DMS79 (cell line): ENCODE measurements at regions not wholly inside any gene's neighbourhood (a gene's known extent, or its start where the extent isn't known, plus 50 kb on each side); places are given as distances from the start of the nearest gene placed in this dataset.
A peak's percentile ranks its signal among the peaks of the same experiment; 100 is the strongest.

Experiments used
- DNase-seq: peaks from one replicate; lab custom pipeline; 2025; lab: John Stamatoyannopoulos, UW

DNA sequence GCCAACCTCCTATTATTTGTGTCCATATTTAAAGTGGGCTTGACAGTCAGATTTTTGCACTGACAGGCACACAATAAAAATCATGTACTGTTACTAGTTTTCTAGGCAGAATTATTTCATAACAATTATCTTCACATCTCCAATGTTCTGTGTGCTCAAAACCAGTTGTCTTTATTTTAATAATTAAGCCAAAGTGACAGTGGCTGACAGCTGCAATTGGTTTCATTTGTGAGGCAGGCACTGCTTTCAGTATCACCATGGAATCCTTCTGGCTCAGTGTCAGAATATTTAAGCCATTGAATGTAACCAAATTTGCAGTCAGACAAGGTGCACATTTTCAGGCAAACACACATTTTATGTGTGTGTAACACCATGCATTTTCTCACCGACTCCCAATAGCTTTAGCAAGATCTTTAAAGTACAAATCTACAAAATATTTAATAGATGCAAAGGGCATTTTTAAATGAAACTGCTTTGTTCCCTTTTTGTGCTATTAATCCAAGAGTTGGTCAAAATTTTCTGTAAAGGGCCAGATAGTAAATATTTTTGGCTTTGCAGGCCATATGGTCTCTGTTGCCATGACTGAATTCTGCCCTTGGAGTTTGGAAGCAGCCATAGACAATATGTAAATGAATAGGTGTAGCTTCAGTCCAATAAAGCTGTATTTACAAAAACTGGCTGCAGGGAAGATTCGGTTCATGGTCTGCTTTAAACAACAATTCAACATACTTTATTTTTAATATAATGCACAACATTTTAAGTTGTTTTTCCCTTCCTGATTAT, 486.0 kb downstream of the KCNJ2 start:
- DNase-seq = no peak

DNA sequence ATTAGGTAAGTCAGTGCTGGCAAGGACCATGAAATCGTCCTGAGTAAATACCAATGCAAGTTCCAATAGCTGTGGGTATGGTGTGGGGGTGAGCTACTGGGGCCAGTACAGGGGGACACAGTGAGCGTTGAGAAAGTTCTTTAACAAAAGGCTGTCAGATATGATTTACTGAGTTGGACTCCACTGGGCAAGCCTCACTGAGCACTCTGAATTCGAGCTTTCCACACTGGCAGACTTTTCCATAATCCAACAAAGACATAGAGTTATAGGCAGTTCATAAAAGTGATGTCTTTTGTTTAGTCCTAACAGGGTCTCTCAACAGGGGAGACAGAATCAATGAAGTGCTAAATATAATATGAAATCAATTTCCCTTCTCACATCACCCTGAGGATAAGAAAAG, 489.0 kb downstream of the KCNJ2 start:
- no peak for DNase-seq

DNA sequence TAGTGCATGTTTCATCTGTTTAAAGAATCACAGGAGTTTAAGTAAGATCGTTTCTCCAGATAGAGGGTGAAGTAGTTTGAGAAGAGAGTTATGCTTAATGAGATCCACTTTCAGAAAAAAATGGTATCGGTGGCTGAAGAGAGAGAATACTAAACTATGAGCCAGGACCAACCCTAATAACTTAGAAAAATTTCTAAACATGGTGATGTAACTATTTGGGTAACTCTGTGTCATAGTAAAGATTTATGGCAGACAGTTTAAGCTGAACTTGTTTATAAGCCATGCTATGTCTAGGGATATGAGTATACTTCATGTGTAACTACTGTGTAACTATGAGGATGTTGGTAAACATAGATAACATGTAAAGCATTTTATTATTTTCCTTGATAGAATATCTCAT, 489.5 kb downstream of the KCNJ2 start:
- DNase-seq = no peak

DNA sequence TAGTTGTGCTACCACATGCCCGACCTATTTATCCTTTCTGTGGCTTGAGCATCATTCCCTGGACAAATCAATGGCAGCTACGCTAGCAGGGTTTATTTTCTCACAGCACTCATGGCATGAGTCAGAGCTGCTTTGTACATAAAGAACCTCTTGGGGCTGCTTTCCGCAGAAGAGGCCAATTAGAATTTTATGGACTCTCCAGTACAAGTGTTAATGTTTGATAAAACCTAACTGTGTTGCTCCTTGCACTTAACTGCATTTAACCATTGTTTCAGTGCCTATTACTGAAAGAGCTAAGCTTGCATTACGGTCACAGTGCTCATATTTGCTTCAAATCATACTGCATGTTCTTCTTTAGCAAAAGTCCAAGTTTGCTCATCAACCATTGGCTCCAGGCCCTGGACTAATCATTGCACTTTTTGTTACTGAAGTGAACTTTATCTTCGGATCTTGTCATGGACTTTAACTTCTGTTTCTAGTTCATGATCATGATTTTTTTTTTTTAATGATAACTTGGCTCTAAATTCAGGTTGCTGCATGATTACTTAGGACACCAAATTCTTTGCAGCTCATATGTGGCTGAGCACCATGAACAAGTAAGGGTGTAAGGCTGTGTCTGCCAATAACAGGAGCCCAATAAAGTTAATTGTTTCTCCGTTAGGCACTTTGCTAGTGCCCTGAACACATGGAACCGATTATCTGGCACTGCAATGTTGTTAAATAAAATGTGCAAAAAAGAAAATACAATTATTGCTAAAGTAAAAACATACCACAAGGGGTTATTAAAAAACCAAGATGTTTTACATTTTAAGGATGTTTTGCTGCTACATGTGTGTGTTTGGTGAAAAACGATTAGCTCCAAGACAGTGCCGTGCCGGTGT, 492.2 kb downstream of the KCNJ2 start:
- peak; percentile 46 for DNase-seq

DNA sequence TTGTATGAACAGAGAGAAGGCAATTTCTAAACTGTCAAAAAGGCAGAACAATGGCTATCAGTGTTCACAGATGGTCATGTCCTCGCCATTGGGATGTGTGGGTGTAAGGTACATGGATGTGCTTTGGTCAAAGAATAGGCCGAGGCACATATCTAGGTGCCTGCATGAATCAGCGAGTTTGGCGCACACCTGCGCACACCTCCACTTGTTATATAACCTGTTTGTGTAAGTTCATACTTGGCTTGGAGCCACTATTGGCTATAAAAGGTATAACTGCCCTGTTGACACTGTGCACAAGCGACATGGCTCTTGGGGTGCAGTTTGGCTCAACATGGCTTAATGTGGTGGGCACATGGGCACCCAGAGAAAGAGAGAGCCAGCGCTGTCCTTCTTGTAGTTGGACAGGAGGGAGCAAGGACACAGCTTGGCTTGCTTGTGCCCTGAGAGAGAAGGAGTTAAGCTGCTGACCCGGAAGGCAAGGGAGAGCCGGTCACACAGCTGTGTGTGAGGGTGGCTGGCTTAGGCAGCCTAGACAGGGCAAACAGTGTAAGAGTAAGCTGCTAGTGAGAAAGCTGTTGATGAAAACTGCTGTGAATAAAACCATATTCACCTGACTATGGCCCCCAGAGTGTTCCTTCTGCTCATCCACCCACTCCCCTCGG, 499.1 kb downstream of the KCNJ2 start:
- no peak for DNase-seq

DNA sequence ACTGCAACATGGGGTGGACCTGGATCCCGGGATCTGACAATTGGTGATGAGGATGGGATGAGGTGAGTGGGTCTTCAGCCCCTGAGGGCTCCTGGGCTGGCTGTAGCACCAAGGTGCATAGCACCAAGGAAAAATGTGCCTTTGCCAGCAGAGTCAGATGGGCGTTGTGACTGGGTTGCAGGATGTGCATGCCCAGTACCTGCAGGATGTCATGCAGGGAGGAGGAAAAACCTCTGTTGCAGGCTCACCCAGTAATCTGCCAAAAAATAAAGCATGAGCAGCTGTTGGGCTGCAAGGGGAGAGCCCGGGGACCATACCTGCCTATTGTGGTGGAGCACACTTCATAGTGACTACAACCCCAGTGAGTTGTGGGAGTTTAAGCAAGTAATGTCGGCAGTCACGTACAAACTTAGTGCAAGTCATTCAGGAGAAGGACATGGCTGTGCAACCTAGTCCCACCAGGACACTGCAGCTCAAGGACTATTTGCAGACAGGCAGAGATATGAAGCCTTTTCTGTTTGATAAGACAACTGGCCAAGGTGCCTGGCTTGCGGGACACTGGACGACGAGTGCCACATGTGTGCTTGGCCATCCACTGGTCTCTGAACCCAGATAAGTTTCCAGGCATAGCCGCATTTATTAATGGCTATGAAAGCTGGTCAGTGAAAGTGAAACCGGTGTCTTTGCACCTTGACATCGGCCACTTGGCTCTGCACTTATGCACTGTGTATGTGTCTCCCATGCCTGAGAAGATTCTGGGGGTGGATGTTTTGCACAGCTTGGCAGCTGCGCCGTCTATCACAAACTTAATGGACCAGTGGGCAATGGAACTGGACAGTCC, 499.8 kb downstream of the KCNJ2 start:
- DNase-seq = no peak

DNA sequence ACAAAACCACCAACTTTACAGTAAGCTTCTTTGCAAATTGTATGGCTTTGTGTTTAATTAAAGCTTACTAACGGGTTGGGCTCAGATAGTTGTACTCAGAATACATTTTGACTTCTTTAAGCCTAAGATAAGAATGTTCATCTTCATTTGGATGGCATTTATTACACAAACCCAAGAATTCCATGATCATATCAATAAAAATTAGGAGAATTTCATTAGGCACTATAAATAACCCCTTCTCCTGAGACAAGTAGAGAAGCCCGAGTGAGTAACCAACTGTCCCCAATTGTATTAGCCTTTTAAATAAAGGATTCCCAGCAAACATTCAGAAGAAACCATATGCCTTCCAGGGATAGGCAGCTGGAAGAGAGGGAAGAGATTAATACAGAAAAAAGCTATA, 504.7 kb downstream of the KCNJ2 start:
- no peak for DNase-seq

DNA sequence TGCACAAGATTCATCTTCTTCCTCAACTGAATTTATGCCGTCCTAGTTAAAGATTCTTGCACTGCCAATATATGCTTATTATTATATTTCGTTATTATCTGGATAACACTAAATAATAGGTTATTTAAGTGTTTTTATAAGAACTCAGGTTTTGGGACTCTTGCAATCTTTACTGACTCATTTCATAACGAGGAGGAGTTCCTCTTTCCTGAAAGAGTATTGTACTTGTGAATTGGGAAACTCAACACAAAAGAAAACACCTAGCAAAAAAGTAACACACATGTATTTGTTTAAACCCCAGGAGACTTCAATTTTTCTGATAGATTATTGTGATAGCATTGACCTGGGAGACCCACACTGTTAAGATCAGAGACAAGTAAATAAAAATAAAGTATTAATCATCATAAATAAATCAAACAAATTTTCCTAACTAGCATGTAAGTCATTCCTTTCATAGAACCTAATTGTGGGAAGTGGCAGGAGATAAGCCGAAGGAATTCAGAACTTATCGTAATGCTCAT, 505.8 kb downstream of the KCNJ2 start:
- DNase-seq = no peak

DNA sequence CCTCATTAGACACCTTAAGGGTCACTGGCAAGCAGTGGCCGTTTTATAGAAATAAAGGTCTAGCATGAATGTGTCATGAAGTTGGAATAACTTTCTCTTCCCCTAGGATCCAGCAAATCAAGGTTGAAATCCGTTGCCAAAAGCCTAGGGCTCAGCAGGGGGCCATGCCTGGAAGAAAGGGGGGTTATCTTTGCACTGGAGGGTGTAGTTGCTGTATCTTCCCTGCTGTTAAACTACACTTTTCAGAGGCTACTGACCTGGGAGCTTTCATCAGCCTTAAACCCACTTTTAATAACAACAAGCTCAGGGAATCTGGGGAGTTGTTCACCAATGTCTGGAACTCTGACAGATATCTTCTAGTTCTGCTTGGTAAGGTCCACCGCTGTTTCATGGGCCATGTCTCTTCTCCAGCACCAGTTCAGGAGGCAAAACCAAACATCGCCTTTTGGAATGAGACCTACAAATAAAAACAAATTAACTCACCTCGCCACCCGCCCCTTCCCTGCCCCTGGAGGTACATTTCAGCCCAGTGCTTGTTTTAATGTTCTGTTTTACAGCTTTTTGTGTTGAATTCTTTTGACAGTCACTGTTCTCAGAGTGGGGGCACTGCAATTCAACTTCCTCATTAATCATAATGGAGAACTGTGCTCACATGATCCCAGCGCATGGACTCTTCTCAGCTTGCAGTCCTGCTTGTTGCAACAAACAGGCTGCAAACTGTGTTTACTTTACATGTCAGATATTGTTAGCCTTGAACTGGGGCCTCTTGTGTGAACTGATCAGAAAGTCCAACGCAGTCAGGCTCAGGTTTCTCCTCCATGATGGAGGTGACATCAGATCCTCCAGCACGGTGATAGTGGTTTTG, 508.7 kb downstream of the KCNJ2 start:
- DNase-seq = no peak

DNA sequence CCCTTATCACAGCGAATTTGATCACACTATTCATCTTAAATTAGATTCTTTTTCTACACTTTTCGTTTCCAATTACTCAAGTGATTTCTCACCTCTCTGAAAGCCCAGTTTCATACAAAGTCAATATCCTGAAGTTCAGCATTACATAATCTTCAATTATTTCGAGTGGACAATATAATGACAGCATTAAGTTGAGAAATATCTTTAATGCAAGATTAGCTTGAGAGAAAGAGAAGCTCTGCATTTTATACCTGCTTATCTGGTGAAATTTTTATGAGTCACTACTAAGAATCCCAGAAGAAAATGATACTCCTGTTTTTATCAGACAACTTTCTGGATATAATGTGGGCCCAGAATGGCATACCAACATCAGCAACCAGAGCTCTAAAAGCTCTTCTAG, 509.6 kb downstream of the KCNJ2 start:
- DNase-seq = no peak

DNA sequence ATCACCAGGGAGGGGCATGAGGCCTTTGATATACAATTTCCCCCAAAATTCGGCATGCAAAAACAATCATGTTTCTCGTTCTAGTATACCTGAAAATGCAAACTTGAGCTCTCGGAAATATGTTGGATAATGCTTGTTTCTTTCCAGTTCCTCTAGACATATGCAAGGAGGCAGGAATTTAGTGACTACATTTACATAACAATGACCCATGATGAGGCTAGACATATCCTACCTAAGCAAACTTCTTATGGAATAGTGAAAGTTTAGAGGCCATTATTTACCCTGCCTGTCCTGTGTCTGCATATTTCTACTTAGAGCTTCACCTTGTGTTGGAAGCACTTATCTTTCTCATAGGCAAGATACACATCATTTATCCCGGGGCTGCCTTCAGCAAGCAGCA, 514.6 kb downstream of the KCNJ2 start:
- no peak for DNase-seq

DNA sequence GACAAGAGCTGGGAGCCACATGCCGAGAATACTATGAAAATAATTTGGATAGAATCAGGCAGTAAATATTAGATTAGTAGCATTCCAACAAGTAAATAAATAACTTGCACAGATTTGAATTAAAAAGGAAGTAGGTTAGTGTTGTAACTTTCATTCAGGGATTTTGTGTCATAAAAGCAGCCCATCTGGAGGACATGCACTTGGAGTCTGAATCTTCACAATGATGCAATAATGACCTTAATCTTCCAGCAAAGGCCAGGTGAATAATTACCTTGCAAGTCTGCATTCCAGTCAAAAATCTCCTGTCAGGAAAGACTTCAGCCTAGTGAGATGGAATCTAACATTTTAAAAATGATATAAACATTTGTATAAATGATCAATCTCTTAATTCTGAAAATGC, 518.1 kb downstream of the KCNJ2 start:
- DNase-seq = no peak

DNA sequence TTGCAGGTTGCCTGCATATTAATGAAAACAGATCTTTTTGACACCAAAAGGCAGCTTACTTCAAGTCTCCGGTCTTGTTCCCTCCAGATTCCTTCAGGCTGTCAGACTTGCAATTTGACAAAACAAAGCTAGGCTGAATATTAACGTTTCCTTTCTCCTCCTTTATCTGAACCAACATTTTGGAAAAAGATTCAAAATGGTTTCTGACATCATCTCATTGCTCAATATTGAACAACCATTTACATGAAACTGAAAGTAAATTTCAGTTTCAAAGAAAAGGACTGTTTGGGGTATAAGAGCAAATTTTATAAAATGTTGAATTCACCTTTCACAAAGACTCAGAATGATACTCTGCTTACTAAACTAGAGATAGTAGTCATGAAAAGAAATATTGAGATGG, 521.8 kb downstream of the KCNJ2 start:
- no peak for DNase-seq

DNA sequence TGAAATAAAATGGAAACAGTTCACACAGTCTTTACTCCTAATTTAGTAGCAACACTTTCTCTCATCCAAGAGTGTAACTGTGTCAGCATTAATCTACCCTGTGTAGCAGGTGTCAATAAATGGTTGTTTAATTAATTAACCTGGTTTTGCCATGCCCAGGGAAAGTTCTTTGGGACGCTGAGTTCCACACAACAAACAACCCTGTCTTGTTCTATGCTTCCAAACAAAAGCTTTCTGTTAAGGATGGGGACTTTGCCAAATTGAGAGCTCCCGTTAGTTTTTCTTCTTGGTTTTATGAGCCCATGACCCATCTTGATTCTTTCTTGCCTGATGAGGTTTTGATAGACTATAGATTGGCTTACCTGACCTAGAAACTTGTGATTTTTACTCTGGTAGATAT, 530.1 kb downstream of the KCNJ2 start:
- no peak for DNase-seq

DNA sequence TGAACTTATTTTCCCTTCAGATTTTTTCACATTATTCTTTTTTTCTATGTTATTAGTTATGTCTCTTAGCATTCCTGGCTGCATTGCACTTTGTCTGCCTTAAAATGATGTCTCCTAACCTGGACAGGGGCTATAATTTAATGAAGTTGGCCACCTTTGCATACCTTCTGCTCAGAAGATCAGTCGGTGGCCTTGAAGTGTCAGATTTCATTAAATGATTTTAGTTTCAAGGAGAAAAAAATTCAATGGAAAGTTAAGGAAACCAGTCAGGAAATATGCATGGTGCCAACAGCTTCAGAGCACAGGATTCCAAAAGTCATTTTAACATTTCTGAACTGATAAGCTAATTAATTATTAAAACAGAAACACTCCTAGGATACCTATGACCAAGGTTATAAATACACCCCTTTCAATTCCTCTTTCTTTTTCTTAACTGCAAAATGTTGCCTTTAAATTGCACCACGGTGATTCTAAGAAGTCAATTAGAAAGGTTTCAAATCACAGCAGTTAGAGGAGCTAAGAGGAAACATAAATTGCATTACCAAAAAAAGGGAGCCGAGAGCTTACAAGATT, 533.4 kb downstream of the KCNJ2 start:
- no peak for DNase-seq

DNA sequence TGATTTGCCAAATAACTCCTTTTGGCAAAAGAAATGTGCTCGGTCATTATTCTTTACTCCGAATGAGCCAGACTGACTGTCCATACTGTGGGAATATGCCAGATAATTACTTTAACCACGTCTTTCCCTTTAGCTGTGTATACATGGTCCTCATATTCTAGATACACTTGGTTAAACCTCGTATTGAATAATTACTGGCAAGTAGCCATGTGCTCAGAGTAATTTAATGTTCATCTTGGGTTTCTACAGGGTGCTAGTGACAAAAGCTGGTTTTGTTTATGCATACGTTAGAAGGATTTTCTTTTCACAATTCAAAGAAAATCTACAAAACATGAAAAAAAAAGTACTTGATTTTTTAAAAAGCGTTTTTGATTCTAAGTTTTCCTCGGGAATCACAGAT, 540.3 kb downstream of the KCNJ2 start:
- DNase-seq = no peak

DNA sequence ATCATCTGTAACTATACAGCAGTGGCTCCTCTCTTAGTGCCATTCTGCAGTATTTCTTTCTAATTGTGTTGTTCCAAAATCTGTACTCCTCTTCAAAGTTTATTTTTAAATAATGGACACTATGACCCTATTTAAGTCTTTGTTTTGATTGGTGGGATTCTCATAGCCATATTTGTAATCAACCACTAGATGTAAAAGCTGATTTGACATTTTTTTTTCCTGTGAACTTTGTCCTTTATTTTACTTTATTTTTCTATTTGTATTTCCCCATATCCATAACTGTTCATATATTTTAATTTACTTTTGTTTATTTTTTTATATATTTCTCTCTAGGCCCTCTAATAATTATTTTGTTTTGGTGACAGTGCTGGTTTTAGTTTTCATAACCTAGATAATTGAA, 544.4 kb downstream of the KCNJ2 start:
- no peak for DNase-seq

DNA sequence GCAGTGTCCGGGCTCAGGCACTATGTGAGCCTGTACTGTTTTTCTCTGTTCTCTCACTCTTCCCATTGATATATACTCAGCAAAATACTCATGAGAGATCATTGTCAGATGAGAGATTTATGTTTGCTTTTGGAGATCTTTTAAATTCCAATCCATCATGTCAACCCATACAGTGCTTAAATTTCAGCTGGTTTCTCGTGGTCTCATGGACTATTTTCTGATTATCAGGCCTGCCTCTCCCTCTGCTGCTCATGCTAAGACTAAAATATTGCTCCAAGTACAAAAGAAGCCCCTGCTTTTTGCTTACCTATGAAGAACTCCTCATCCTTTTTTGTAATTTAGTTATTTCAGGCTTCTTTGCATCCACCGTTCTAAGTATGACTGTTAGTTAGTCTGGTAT, 547.2 kb downstream of the KCNJ2 start:
- no peak for DNase-seq

DNA sequence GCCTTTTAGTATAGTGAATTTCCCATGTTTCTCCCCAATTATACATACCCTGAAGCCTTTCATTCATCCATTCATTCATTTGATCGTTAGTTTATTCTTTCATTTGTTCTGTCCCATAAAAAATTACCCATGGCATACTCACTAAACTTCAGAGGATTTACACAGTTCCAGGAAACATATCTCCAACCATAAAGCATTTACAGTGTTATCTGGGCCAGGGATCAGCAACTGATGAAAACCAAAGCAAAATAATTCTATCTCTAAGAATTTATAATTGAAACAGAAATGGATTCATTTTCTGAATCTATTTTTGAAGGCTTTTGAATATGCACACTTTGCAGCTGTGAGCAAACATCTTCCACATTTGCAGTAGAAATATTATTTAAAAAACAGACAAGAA, 547.7 kb downstream of the KCNJ2 start:
- no peak for DNase-seq

DNA sequence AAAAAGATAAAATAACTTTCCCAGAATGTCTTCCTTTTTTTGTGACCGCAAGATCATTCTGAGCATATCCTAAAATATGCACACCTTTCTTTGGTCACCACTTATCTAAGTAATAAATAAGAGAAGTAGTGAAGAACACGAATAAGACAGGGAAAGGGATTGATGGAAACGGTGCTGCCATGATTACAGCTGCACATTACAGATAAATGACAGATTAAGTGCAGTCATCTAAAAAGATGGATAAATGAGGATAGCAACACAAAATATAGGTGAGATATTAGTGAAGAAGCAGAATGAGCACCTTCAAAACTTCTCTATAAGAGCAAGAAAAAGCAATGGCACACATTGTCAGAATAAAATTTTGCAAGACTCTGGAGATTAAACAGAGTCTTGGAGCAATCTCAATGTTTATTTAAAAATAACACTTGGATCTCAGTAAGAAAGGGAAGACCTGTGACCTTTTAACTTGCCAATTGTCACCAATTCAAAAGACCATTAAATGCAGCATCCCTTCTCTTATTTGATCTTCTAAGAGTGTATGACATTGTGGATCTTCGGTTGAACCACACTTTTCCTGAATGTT, 567.1 kb downstream of the KCNJ2 start:
- DNase-seq = no peak
